H1 (cell line): ENCODE measurements at regions not wholly inside any gene's neighbourhood (a gene's known extent, or its start where the extent isn't known, plus 50 kb on each side); places are given as distances from the start of the nearest gene placed in this dataset.

Experiments
- TF ChIP-seq, protein P1 (sequence below): IDR thresholded peaks from 2 replicates; pipeline ENCODE4 v1.6.1; 2012; ENCODE audit warnings: low read length, inconsistent platforms

DNA sequence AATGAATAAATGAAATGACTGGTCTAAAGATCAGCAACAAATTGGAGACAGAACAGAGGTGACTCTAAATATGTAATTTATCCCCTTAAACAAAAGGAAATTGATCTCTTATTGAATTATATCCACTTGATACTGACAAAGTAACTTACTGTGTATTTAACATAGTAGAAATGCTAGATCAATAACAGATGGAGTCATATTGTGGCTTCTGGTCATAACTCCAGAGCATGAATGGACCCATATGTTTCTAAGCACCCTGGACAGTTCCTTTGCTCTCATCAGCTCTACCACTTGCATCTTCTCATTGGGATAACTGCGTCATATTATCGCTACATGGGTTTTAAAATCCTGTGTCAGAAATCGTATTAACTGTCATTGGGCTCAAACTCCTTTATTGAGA is 222.3 kb downstream of the ETS1 start (continued):
- TF ChIP-seq, protein P1, sequence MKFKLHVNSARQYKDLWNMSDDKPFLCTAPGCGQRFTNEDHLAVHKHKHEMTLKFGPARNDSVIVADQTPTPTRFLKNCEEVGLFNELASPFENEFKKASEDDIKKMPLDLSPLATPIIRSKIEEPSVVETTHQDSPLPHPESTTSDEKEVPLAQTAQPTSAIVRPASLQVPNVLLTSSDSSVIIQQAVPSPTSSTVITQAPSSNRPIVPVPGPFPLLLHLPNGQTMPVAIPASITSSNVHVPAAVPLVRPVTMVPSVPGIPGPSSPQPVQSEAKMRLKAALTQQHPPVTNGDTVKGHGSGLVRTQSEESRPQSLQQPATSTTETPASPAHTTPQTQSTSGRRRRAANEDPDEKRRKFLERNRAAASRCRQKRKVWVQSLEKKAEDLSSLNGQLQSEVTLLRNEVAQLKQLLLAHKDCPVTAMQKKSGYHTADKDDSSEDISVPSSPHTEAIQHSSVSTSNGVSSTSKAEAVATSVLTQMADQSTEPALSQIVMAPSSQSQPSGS = no peak
- TF ChIP-seq, all 59 proteins: peak for 0
